Right ventricle myocardium inferior (tissue), 1 donor: ENCODE measurements at regions not wholly inside any gene's neighbourhood (a gene's known extent, or its start where the extent isn't known, plus 50 kb on each side); places are given as distances from the start of the nearest gene placed in this dataset.

Source experiments
- ATAC-seq: fragments of 200-7000 bp; cut with Tn5 transposase; one replicate; pipeline ENCODE4 v1.9.1; 2020; ENCODE audit warnings: mild to moderate bottlenecking, moderate library complexity
- DNase-seq: peaks from one replicate; pipeline ENCODE4 v3.0.0; 2021; ENCODE audit errors: missing footprints
- intact Hi-C: fragments of 100-400 bp; cut with DNase I; formaldehyde crosslinking; loops from one replicate; pipeline ENCODE4 v1.11.0; 2022
- donor health status: DM: no; HTN: yes; CAD: no; lungs with severe emphysema.

GRCh38 chr18:64653068-64653467, 504.2 kb upstream of the LINC00305 start:
- intact Hi-C loops = no loop called here
- DNase-seq (no peak), ATAC-seq (no peak)

- DNase-seq = no peak
- intact Hi-C loops = no loop called here
- no peak for ATAC-seq
These were observed 501.2 kb upstream of the LINC00305 start for GRCh38 chr18:64650068-64650467.

GRCh38 chr18:64645753-64646152, 496.9 kb upstream of the LINC00305 start:
- ATAC-seq (no peak), DNase-seq (no peak)
- intact Hi-C loops = no loop called here

- ATAC-seq = no peak
- no peak for DNase-seq
- intact Hi-C loops = no loop called here
These were observed 490.6 kb upstream of the LINC00305 start for GRCh38 chr18:64639536-64639935.

- intact Hi-C loops = no loop called here
- DNase-seq (no peak), ATAC-seq (no peak)
These were observed 472.2 kb upstream of the LINC00305 start for GRCh38 chr18:64620971-64621560.

- ATAC-seq (no peak), DNase-seq (no peak)
- intact Hi-C loops = no loop called here
These were observed 469.5 kb upstream of the LINC00305 start for GRCh38 chr18:64618390-64618789.

GRCh38 chr18:64615021-64615420, 466.1 kb upstream of the LINC00305 start:
- no peak for DNase-seq
- intact Hi-C loops = no loop called here
- ATAC-seq = no peak

GRCh38 chr18:64614446-64614845, 465.6 kb upstream of the LINC00305 start:
- DNase-seq (no peak), ATAC-seq (no peak)
- intact Hi-C loops = no loop called here

- intact Hi-C loops = no loop called here
These were observed 443.4 kb upstream of the LINC00305 start for GRCh38 chr18:64592246-64592645.

GRCh38 chr18:64589000-64589399, 440.1 kb upstream of the LINC00305 start:
- DNase-seq (no peak), ATAC-seq (no peak)
- intact Hi-C loops = no loop called here

More at GRCh38 chr18:64592246-64592645, 443.4 kb upstream of the LINC00305 start:
- DNase-seq (no peak), ATAC-seq (no peak)

GRCh38 chr18:64566456-64566855, 417.6 kb upstream of the LINC00305 start:
- DNase-seq (no peak), ATAC-seq (no peak)
- intact Hi-C loops = no loop called here

GRCh38 chr18:64562651-64563050, 413.8 kb upstream of the LINC00305 start:
- intact Hi-C loops = no loop called here
- no peak for DNase-seq
- no peak for ATAC-seq

- intact Hi-C loops = no loop called here
- no peak for ATAC-seq
- DNase-seq = no peak
These were observed 397.6 kb upstream of the LINC00305 start for GRCh38 chr18:64546451-64546850.

GRCh38 chr18:64539847-64540246, 391.0 kb upstream of the LINC00305 start:
- DNase-seq (no peak), ATAC-seq (no peak)
- intact Hi-C loops = no loop called here

GRCh38 chr18:64528646-64529045, 379.8 kb upstream of the LINC00305 start:
- DNase-seq (no peak), ATAC-seq (no peak)
- intact Hi-C loops = no loop called here

GRCh38 chr18:64519201-64519600, 370.3 kb upstream of the LINC00305 start:
- intact Hi-C loops = no loop called here
- DNase-seq = no peak
- no peak for ATAC-seq

- intact Hi-C loops = no loop called here
- DNase-seq (no peak), ATAC-seq (no peak)
These were observed 369.3 kb upstream of the LINC00305 start for GRCh38 chr18:64518191-64518590.

- intact Hi-C loops = no loop called here
- DNase-seq = no peak
- no peak for ATAC-seq
These were observed 364.5 kb upstream of the LINC00305 start for GRCh38 chr18:64513401-64513800.

- intact Hi-C loops = no loop called here
- ATAC-seq = no peak
- no peak for DNase-seq
These were observed 341.3 kb upstream of the LINC00305 start for GRCh38 chr18:64490207-64490606.

- intact Hi-C loops = no loop called here
- DNase-seq (no peak), ATAC-seq (no peak)
These were observed 339.8 kb upstream of the LINC00305 start for GRCh38 chr18:64488698-64489097.

- ATAC-seq (no peak), DNase-seq (no peak)
- intact Hi-C loops = no loop called here
These were observed 325.9 kb upstream of the LINC00305 start for GRCh38 chr18:64474773-64475172.
